Sigmoid colon (tissue), 6 donors: ENCODE measurements at regions not wholly inside any gene's neighbourhood (a gene's known extent, or its start where the extent isn't known, plus 50 kb on each side); places are given as distances from the start of the nearest gene placed in this dataset.

Source experiments
- DNase-seq: peaks from one replicate; pipeline ENCODE4 v3.0.0-alpha.2; 2019
- H3K27ac ChIP-seq, 4 donors: fragments of 200-600 bp; sonication (generic); one replicate each; pipeline ENCODE4 v1.5.1; 2016 to 2019; ENCODE audit warnings: mild to moderate bottlenecking in 1 of 4
- H3K27me3 ChIP-seq, 3 donors: fragments of 200-600 bp; sonication (generic); one replicate each; pipeline ENCODE4 v1.5.1; 2019; ENCODE audit warnings: mild to moderate bottlenecking in 1 of 3
- H3K36me3 ChIP-seq, 4 donors: fragments of 200-600 bp; sonication (generic); one replicate each; pipeline ENCODE4 v1.5.1; 2016 to 2019
- H3K4me1 ChIP-seq, 4 donors: fragments of 200-600 bp; sonication (generic); one replicate each; pipeline ENCODE4 v1.5.1; 2017 to 2019
- H3K4me3 ChIP-seq, 4 donors: fragments of 200-600 bp; sonication (generic); one replicate each; pipeline ENCODE4 v1.5.1; 2017 to 2019; ENCODE audit warnings: mild to moderate bottlenecking in 2 of 4, moderate library complexity in 1 of 4
- H3K9me3 ChIP-seq, 4 donors: fragments of 200-600 bp in 3 of 4; sonication (generic) in 3 of 4; one replicate each; pipeline versions ENCODE4 v1.5.1 to v1.6.1; 2013 to 2019
- CTCF ChIP-seq, 4 experiments: fragments of 450-650 bp in 3 of 4; fragments of 200-600 bp in 1 of 4; IDR thresholded peaks; one replicate each; pipeline ENCODE4 v1.5.1; 2016 to 2019; ENCODE audit warnings: antibody characterized with exemption in 4 of 4, mild to moderate bottlenecking in 3 of 4, moderate library complexity in 2 of 4
- EP300 ChIP-seq, 4 donors: sonication (generic); formaldehyde crosslinking; IDR thresholded peaks; one replicate each; pipeline ENCODE4 v1.6.1; 2017; ENCODE audit warnings: antibody characterized with exemption in 4 of 4
- POLR2A ChIP-seq, 2 donors: fragments of 450-650 bp; IDR thresholded peaks; one replicate each; pipeline ENCODE4 v1.6.1; 2016; ENCODE audit warnings: antibody characterized with exemption in 2 of 2, mild to moderate bottlenecking in 2 of 2, moderate library complexity in 2 of 2
- POLR2AphosphoS5 ChIP-seq, 4 donors: sonication (generic); formaldehyde crosslinking; IDR thresholded peaks; one replicate each; pipeline ENCODE4 v1.6.1; 2017; ENCODE audit warnings: antibody characterized with exemption in 4 of 4
- WGBS, 2 donors: extraction: QIAGEN DNeasy Blood & Tissue Kit; methylation state at CpG; one replicate each; pipeline ENCODE4 v1.1.7; 2013; 5-methylcytosine and 5-hydroxymethylcytosine counted together
- intact Hi-C: fragments of 100-400 bp; cut with DNase I; formaldehyde crosslinking; loops from one replicate; pipeline ENCODE4 v1.15.1; 2023
- donor health status: healthy with polysubstance abuse.
- donor health status: healthy.

DNA sequence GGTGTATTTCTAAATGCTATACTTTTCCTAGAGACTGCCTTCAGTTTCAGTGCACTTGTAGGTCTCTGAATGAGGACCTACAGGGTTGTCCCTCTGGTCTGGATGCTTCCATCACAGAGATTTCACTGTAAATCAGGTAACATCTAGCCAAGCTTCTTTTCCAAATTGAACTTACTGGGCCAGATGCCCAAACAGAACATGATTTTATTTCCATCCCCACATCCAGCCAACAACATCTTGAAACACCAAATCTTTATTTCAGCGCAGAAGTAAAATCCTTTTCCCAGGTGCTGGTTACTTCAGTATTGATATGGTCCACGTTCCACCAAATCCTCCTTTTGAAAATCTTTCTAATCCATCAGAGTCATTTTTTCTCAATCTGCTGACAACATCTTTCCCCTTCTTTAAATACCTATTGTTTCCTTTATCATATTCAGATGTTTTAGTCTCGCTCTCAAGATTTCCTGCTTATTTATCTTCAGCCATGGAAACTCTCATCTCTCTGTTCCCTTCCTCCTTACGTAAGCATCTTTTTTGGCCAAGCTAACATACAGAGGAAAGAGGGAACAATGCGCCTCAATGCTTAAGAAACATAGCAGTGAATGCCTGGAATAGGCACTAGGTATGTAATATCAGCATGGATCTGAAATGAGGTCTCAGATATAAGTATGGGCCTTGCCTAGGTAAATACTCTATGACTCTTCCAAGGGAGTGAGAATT, 201.2 kb upstream of the MTNR1B start:
- Histone ChIP-seq H3K27me3 (no peaks in the 10 kb centered on the region), H3K4me3 (no peak overlapping the region), H3K4me1 (peaks cover 0 to 9% (median 0%) of the 10 kb centered on the region in 4 donors), H3K9me3 (no peaks in the 10 kb centered on the region), H3K36me3 (no peaks in the 10 kb centered on the region), H3K27ac (no peak overlapping the region)
- 94% methylated on average over 5 of the region's 5 CpGs for WGBS, 2 donors
- no peak for DNase-seq
- no peak for TF ChIP-seq EP300 (IDR thresholded peaks at IDR 0.05)
- TF ChIP-seq CTCF (IDR thresholded peaks at IDR 0.05): no peak
- intact Hi-C loops: no loop called here

- no peak for TF ChIP-seq EP300 (IDR thresholded peaks at IDR 0.05)
- no peak for TF ChIP-seq POLR2AphosphoS5 (IDR thresholded peaks at IDR 0.05)
- no peak for TF ChIP-seq POLR2A (IDR thresholded peaks at IDR 0.05)
- TF ChIP-seq CTCF (IDR thresholded peaks at IDR 0.05): no peak
- Histone ChIP-seq H3K36me3 (no peaks in the 10 kb centered on the region), H3K9me3 (no peaks in the 10 kb centered on the region), H3K4me3 (no peak overlapping the region), H3K27ac (no peak overlapping the region), H3K27me3 (no peaks in the 10 kb centered on the region), H3K4me1 (peaks cover 0 to 9% (median 0%) of the 10 kb centered on the region in 4 donors)
- no peak for DNase-seq
- intact Hi-C loops: no loop called here
- WGBS, 2 donors: 14 to 47% methylated on average over 2 of the region's 2 CpGs
Measured at GRCh38 chr11:92769112-92769511, 200.3 kb upstream of the MTNR1B start.

DNA sequence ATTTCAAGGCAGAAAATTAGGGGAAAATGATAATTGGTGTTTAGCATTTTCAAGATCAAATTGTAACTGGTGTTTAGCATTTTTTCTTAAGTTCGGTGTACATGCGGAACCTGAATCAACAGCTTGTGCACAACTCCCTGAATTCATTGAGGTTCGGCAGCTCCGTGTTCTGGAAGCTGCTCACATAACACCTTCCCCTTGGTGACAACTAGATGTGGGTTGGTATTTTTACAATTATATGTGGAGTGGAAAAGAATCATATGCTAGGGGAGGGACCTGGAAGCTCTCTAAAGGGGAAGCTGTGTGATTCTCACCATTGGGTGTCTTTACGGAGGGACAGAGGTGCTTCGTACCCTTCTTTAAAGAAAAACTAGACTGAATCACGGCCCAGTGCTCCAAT, 199.0 kb upstream of the MTNR1B start:
- DNase-seq: no peak
- Histone ChIP-seq H3K27me3 (no peaks in the 10 kb centered on the region), H3K4me3 (no peak overlapping the region), H3K27ac (no peak overlapping the region), H3K9me3 (no peaks in the 10 kb centered on the region), H3K36me3 (no peaks in the 10 kb centered on the region), H3K4me1 (peaks cover 0 to 9% (median 0%) of the 10 kb centered on the region in 4 donors)
- TF ChIP-seq EP300 (IDR thresholded peaks at IDR 0.05) (no peak), POLR2AphosphoS5 (IDR thresholded peaks at IDR 0.05) (no peak), POLR2A (IDR thresholded peaks at IDR 0.05) (no peak), CTCF (IDR thresholded peaks at IDR 0.05) (no peak)
- intact Hi-C loops: no loop called here
- WGBS, 2 donors: 84 to 94% methylated on average over 7 of the region's 7 CpGs

GRCh38 chr11:92770981-92771380, 198.5 kb upstream of the MTNR1B start:
- no peaks in the 10 kb centered on the region for H3K9me3 ChIP-seq
- 52 to 83% methylated on average over 9 of the region's 9 CpGs for WGBS, 2 donors
- no peak overlapping the region for H3K27ac ChIP-seq
- no peaks in the 10 kb centered on the region for H3K36me3 ChIP-seq
- no peaks in the 10 kb centered on the region for H3K27me3 ChIP-seq
- DNase-seq: no peak
- H3K4me3 ChIP-seq: no peak overlapping the region
- intact Hi-C loops: no loop called here
- peaks cover 0 to 5% (median 0%) of the 10 kb centered on the region in 4 donors for H3K4me1 ChIP-seq
- no peak for TF ChIP-seq EP300 (IDR thresholded peaks at IDR 0.05)
- TF ChIP-seq CTCF (IDR thresholded peaks at IDR 0.05): no peak
- TF ChIP-seq POLR2AphosphoS5 (IDR thresholded peaks at IDR 0.05): no peak
- TF ChIP-seq POLR2A (IDR thresholded peaks at IDR 0.05): no peak

DNA sequence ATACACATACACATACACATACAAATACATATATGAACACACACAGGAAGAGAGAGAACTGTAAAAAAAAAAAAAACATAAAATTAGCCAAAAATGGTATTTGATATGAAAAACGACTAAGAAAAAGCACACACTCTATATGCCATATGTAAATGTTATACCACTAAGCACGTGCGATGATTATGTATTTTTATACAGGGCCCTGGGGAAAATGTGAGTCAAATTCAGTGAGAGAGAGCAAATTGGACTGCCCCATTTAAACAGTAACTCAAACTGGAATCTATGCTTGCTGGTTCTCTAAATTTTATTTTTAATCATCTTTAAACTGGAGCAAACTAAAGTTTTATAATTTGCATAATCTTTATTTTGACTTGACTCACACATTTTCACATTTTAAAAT, 197.8 kb upstream of the MTNR1B start:
- TF ChIP-seq POLR2A (IDR thresholded peaks at IDR 0.05) (no peak), EP300 (IDR thresholded peaks at IDR 0.05) (no peak), CTCF (IDR thresholded peaks at IDR 0.05) (no peak), POLR2AphosphoS5 (IDR thresholded peaks at IDR 0.05) (no peak)
- DNase-seq: no peak
- Histone ChIP-seq H3K36me3 (no peaks in the 10 kb centered on the region), H3K4me3 (no peak overlapping the region), H3K27ac (no peak overlapping the region), H3K4me1 (no peaks in the 10 kb centered on the region), H3K9me3 (no peaks in the 10 kb centered on the region), H3K27me3 (no peaks in the 10 kb centered on the region)
- 72 to 86% methylated on average over 3 of the region's 3 CpGs for WGBS, 2 donors
- intact Hi-C loops: no loop called here
